HG03342 (cell line): ENCODE measurements at regions not wholly inside any gene's neighbourhood (a gene's known extent, or its start where the extent isn't known, plus 50 kb on each side); places are given as distances from the start of the nearest gene placed in this dataset.
"Not testable (repeated sequence)": the region's sequence is repeated elsewhere in the genome, so short reads cannot be mapped to it uniquely, and the experiment has no call there.

Experiments used
- ATAC-seq: cut with Tn5 transposase; IDR thresholded peaks from one replicate; pipeline ENCODE4 v1.9.1; 2021; ENCODE audit warnings: mild to moderate bottlenecking, moderate library complexity; ENCODE audit not compliant: unreplicated experiment

DNA sequence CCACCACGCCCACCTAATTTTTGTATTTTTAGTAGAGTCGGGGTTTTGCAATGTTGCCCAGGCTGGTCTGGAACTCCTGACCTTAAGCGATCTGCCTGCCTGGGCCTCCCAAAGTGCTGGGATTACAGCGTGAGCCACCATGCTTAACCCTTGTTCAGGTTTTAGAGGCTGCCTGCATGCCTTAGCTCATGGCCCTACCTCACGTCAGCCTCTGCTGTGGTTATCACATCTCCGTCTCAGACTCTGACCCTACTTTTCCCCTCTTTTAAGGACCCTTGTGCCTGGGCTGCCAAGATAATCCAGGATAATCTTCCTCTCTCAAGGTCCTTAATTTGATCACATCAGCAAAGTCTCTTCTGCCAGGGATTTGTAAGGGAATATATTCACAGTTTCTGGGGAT, 98.2 kb upstream of the PMAIP1 start:
- ATAC-seq = no peak

DNA sequence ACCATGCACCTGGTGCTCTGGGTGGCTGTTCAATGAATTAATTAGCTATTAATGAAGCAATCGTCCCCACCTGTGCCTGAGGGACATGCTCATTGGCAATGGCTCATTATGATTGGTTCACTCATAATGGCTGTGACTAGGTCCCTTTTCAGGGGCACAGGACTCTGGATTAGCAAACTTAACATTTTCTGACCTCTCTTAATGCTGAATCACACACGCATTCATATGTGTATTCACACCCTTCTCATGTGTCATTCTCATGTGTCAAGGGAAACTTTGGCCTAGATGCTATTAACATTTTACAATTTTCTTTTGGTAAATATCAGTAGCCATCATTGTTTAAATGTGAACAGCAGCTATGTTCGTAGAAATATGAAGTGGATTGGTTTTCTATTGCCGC, 98.9 kb upstream of the PMAIP1 start:
- ATAC-seq = no peak

DNA sequence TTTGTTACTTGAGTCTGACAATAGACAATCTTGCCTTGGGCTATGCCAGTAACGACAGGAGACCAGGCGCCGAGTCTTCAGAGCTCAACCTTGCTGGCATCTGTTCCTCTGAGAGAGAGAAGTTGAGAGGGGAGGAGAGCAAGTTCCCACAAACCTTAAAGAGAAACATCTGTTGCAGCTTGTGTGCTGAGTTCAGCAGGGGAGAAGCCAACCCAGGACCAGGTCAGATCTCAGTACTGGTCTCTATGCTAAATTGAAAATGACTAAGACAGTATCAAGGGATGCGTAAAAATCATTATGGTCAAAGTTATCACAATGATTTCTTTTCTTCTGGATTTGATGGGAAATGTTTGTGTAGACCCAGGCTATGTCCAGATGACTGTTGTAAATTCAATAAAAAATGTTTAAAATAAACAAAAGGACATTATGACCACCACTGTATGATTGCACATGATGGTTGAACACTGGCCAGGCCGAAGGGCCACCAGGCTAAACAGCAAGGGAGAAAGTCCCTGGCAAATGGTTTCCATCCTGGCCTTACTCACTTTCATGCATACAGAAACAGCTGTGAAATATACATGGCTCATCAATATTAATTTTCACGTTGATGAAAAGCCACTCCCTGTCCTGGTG, 100.3 kb upstream of the PMAIP1 start:
- no peak for ATAC-seq

DNA sequence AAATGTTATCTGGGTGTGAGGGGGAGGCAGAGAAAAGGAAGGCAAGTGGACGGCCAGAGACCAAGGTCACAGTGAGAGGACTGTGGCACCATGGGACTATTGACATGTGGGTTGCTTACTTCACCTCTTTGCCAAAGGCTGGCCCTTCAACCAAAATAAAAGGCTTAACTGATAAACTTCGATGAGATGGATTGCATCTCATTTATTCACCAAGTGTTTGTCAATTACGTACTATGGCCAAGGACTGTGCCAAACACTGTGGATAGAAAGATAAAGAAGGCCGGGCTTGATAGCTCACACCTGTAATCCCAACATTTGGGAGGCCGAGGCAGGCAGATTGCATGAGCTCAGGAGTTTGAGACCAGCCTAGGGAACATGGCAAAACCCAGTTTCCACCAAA, 98.7 kb upstream of the CCBE1 start:
- ATAC-seq = no peak

DNA sequence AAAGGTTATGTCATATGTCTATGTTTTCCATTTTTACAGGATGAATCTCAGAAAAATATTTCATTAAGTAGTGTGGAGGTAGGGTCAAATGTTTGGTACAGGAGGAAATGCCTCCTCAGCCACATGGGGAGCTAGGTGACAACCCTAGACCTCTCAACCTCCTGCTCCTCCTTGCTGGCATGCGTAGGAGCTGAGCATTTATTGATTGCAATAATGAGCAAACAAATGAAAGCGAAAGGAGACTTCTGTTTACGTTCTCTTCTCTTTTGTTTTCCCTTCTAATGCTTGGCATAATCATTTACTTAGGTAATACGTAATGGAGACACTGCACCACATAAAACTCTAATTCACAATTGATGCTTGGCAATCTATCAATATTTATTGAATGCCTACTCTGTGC, 95.1 kb upstream of the CCBE1 start:
- no peak for ATAC-seq

DNA sequence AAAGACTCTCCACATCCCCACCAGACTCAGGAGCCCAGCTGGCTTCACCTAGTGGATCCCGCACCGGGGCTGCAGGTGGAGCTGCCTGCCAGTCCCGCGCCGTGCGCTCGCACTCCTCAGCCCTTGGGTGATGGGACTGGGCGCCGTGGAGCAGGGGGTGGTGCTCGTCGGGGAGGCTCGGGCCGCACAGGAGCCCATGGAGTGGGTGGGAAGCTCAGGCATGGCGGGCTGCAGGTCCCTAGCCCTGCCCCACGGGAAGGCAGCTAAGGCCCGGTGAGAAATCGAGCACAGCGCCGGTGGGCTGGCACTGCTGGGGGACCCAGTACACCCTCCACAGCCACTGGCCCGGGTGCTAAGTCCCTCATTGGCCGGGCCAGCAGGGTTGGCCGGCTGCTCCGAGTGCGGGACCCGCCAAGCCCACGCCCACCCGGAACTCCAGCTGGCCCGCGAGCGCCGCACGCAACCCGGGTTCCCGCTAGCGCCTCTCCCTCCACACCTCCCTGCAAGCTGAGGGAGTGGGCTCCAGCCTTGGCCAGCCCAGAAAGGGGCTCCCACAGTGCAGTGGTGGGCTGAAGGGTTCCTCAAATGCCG, 93.2 kb upstream of the CCBE1 start:
- ATAC-seq = not testable (repeated sequence)

DNA sequence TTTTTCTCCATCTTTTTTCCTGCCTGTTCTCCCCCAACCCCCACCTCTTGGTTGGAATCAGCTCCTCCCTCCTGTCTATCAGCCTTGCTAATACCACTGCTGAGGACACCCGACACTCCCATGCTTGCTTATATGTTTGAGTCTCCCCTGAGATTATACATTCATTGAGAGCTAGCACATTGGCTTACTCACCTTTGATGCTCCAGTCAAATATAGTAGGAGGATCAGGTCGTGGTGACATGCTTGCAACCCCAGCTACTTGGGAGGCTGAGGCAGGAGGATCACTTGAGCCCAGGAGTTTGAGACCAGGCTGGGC, 91.5 kb upstream of the CCBE1 start:
- no peak for ATAC-seq

DNA sequence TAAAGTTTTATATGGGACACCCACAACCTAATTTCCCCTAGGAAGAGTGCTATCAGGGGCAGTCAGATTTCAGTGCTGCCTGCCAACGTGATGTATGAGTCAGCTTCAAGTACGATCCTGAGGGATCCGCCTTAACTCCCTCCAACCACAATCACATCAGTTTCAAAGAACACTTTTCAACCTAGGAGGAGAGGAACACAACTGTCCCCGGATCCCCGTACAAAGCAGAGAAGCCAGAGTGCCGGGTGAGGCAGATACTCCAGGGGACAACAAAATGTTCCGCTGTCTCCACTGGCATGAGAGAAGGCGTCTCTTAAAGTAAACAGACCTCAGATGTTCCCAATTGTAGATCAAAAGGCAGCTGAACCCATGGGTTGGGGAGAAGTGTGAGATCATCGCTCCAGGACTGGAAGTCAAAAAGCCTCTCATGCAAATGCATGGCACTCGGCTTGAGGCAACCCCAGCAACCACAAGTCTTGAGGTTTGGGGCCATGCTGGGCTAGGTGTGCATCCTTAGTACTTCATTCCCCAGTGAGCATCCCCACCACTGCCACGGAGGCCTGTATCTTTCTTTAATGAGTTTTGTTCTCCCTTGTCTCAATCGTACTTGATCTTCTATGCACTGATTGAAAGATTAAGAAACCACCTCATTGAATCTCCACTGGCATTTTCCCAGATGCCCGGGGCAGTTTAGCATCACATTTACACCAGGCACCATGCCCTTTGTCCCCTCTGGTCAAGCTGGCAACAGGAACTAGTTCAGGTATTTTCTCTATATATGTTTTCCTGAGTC, 91.0 kb upstream of the CCBE1 start:
- no peak for ATAC-seq

DNA sequence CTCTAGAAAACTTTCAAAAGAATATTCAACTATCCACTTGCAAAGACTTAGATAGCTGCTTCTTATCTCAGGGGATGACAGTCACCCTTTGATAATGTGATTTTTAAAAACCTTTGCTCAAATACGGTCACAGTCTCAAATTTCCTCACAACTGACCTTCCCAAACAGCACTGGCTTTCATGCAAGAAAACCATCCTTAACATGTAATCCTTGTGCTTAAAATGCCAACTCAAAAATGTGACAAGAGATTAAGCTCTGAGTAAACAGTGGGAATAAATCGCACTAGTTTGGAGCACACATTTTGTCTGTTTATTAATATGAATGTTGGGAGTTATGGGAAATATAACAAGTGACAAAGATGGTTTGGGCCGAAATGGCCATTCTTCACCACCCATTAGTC, 87.5 kb upstream of the CCBE1 start:
- no peak for ATAC-seq

DNA sequence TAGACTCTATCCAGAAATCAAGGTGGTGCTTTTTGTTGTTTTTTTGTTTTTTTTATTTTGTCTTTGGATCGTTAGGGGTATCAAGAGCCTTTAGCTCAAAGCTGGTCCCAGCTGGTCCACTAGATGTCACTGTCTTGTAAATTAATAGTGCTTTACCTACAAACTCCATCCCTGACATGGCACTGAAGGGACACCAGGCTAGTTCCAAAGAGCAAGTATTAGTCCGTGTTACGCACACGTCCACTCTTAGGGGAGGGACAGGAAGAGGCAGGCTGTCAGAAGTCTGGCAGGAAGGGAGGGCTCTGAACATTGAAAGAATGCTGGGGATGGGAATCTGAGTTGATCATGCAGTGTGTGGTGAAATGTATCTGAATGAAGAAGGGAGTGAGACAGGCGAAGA, 85.9 kb upstream of the CCBE1 start:
- ATAC-seq = peak; percentile 88

DNA sequence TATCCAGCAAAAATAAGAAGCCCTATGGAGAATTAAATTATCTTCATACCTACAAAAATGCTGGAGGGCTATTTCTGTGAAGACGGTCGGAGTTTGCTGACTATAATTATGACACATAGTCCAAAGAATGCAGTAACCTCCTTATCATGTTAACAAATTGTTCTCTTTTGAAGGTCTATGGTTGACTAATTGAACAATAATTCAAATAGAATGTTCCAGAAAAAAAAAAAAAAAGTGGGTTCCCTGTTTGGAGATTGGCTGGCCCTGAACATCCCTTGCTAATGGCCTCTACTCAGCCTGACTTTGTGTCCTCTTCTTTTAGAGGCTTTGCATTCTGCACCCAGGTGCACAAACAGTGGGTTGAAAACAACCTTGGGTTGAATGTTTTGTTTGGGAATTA, 82.8 kb upstream of the CCBE1 start:
- ATAC-seq = no peak

DNA sequence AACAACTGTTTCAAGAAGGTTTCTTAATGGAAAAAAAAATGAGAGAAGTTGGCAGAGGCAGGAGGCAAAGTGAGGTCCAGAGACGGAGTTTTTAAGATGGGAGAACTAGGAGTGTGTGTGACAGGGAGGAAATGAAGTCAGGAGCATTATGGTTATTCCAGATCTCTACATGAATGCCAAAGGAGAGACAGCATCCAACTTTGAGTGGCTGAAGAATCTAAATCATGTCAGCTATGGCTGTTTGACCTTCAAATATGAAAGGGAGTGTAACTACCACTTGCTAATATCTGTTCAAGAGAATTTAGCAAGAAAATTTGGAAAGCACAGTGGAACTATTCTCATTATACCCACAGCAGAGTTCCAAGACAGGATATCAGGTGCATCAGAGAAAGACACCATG, 81.2 kb upstream of the CCBE1 start:
- ATAC-seq = no peak

DNA sequence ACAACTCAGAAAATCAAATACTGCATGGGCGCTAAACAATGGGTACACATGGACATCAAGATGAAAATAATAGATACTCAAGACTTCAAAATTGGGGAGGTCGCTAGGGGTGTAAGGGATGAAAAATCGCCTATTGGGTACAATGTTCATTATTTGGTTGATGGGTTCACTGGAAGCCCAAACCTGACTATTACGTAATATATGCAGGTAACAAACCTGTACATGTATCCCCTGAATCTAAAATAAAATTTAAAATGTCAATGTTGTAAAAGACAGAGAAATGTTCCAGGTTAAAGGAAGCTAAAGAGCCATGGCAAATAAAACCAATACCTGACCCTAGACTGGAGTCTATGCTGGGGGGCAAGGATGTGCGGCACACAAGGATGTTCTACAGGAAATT, 80.4 kb upstream of the CCBE1 start:
- no peak for ATAC-seq

DNA sequence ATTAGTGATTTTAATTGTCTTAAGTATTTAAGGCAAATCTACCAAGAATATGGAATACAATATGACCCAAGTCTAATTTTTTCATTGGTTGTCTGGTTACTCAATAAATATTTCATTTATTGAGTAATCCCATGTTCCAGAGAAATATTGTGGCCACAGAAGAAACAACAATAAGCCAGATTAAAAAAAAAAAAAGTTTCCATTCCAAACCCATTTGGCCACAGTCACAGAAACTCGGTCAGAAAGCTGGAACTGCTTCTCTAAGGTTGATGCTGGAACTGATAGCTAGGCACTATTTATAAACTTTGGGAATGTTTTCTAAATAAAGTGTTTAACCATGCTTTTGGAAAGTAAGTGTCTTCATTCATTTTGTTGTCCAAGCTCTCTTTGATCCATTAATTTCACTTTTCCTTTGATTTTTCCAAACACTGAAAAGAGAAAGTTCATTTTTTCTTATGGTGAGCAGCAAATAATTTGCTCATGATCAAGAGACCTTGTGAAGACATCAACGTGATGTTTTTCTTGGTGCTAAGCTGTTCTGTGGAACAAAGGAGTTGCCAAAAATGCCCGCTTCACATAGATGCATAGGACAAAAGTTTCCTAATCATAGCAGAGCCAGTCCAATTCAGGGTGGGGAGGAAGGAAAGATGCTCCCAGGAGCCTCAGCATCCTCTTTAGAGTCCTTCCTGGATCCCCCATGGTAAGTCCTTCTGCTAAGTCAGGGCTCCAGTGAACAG, 72.1 kb upstream of the CCBE1 start:
- ATAC-seq = no peak

DNA sequence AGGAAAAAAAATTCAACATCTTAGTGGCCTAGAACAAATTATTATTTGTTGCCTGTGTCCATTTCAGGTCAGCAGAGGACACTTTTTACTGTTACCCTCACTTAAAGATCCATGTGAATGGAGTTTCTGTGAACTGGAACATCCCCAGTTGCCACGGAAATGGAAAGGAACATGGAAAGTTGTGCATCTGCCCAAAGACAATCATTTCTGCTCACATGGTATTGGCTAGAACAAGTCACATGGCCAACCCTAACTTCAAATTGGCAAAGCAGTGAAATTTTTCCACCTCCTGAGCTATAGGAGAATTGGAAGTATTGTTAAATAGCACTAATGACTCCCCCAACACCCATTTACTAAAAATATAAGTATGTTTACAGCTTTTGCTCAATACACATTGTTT, 71.2 kb upstream of the CCBE1 start:
- no peak for ATAC-seq

DNA sequence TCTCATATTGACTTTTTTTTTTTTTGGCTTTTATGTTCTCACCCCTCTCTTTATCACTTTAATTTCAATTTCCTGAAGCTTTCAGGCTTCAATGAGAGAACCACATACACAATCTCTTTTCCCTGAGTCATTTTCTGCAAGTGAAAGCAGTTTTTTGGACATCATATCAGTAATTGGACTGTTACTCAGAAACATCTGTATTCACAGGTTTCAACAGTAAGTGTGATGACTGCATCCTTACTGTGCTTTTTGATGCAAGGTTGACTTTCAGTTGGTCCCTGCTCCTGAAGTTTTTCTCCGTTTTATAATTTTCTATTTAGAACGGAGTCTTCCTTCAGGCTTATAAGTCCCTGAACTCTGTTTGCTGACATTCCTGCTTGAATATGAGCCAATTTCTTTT, 70.5 kb upstream of the CCBE1 start:
- ATAC-seq = no peak

DNA sequence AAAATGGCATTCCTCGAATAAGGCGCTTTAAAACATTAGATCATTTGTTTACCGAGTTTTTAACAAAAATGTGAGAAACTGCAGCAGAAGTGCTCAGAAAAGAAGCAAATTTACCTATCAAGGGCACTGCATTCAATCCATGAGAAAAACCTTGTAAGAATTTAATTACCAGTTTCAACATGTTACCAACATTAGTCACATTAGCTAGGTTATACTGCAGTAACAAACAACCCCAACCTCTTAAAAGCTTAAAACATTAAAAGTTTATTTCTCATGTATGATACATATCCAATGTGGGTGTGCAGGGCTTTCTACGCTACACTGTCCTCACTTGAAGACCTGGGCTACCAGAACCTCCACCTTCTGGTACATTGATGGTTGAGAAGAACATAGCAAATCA, 68.1 kb upstream of the CCBE1 start:
- no peak for ATAC-seq

DNA sequence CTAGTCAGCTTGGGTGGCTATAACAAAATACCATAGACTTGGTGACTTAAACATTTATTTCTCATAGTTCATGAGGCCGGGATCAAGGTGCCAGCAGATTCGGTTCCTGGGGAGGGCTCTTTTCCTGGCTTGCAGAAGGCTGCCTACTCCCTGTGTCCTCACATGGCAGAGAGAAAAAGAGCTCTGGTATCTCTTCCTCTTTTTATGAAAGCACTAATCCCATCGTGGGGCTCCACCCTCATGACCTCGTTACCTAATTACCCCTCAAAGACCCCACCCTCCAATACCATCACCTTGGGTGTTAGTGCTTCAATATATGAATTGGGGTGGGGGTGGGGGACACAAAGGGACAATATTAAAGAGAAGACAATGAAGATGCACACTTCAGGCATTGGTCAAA, 67.1 kb upstream of the CCBE1 start:
- ATAC-seq = no peak

DNA sequence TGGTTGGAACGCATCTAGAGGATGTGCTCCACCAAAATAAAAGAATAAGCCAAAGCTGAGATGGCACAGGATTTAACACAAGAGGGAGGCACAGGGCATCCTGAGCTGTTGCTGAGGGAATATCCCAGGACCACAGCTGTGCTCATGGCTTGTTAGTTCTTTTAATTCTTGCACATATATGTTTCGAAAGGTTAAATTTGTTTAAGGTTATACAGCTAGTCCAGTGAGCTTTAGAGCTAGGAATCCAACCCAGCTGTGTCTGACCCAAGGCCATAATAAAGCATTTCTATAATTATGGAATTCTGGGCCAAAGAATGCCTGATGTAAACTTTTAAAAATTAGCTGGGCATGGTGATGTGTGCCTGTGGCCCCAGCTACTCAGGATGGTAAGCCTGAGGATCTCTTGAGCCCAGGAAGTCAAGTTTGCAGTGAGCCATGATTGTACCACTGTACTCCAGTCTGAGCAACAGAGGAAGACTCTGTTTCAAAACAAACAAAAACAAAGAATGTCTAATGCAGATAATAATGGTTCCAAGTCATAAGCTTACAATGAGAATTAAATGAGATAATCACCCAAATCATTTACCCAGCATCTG, 66.4 kb upstream of the CCBE1 start:
- no peak for ATAC-seq

DNA sequence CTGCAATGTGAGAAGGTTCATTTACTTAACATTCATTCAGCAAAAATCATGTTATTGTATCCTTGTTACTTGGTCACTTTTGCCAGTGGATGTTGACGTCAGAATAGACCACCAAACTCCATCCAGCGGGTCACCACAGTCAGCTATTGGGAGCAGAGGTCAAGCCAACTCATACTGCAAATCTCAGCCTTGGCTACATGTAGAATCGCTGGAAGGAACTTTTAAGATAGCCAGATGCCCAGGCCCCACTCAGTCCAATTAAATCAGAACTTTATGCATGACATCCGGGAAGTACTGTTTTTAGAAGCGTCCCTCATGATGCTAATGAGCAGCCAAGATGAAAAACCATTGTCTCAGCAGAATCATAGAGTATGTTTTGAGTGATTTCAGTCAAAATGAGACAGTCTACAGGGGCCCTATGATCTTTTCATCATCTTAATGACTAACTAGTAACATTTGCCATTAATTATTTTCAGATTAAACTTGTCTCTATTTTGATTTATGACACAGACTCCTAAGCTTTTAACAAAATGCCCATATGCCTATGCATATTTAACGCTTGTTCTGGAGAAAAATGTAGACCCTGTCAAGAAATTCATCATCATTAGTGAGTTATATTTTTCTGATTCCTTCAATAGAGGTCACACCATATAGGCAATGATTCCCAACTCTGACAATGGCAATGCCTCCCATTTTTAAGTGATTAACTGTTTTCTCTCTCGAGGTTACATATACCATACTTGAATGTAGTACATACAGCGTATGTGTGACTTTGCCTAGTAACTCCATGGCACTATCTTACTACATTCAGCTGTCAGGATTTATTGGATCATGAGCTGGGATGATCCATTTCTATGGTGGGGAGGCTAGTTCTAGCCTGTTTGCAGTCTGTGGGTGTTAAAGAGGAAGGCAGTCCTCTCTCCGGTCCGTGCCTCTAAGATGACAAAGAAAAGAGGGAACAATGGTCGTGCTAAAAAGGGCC, 63.7 kb upstream of the CCBE1 start:
- no peak for ATAC-seq
